K562 (cell line): ENCODE measurements at regions not wholly inside any gene's neighbourhood (a gene's known extent, or its start where the extent isn't known, plus 50 kb on each side); places are given as distances from the start of the nearest gene placed in this dataset.

ENCODE experiments used
- HDAC6 ChIP-seq: IDR thresholded peaks from 2 replicates; pipeline ENCODE4 v1.6.1; 2012; ENCODE audit warnings: low read depth, mild to moderate bottlenecking, control low read depth, inconsistent platforms, low read length, moderate library complexity
- SPI1 ChIP-seq: IDR thresholded peaks from 2 replicates; pipeline ENCODE4 v1.6.1; 2011; ENCODE audit warnings: low read depth, low read length, control low read depth, borderline replicate concordance
- YY1 ChIP-seq, 3 experiments: IDR thresholded peaks; 2 replicates each; pipeline ENCODE4 v1.6.1; 2011; ENCODE audit warnings: low read length in 2 of 3, mild to moderate bottlenecking in 2 of 3, moderate library complexity in 2 of 3, borderline replicate concordance in 1 of 3, control low read depth in 1 of 3, low read depth in 1 of 3; ENCODE audit not compliant: insufficient read depth in 3 of 3, insufficient replicate concordance in 2 of 3, control insufficient read depth in 1 of 3, insufficient read length in 1 of 3; ENCODE audit errors: extremely low read depth in 1 of 3
- ZKSCAN3 ChIP-seq: fragments of 250-450 bp; sonication (Bioruptor Pico); IDR thresholded peaks from 2 replicates; pipeline ENCODE4 v1.4.0; 2020
- ZNF253 ChIP-seq: fragments of 250-450 bp; sonication (Bioruptor Pico); conservative IDR thresholded peaks from 2 replicates; pipeline ENCODE4 v1.6.1; 2021; ENCODE audit warnings: mild to moderate bottlenecking
- ZNF589 ChIP-seq: fragments of 200-800 bp; sonication (Bioruptor generic); IDR thresholded peaks from 2 replicates; pipeline ENCODE4 v1.6.1; 2016; ENCODE audit warnings: low read depth, missing genetic modification characterization, missing compliant biosample characterization
- TF ChIP-seq, protein P1 (sequence below): fragments of 250-450 bp; sonication (Bioruptor Pico); IDR thresholded peaks from 2 replicates; pipeline ENCODE4 v1.5.0; 2021

DNA sequence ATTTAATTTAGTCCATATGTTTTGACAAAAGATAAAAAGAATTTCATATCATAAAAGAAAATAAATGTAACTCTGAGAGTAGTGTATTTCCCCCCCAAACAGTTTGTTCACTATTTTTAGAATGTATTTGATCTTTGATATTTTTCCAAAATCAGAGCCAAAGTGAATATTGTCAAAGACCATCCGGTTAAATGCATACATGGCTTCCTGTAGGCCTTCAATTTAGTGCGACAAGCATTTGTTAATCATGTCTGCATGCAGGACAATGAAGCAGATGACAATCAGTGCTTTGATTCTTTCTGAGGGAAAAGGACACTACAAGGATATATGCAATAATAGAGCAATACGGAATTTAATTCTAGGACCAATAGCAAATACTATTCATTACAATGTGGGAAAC lies 79.8 kb downstream of the ACTBL2 start:
- TF ChIP-seq ZNF589 (CRISPR knock-in tag) (no peak), HDAC6 (no peak), ZNF253 (CRISPR knock-in tag) (no peak), ZKSCAN3 (CRISPR knock-in tag) (no peak), YY1 (IDR thresholded peaks at IDR 0.05; ENCODE audit: borderline replicate concordance in 1 of 3, control insufficient read depth in 1 of 3, extremely low read depth in 1 of 3, insufficient read depth in 3 of 3, insufficient read length in 1 of 3, insufficient replicate concordance in 2 of 3, low read depth in 1 of 3, low read length in 2 of 3) (no peak), SPI1 (no peak)
- TF ChIP-seq, protein P1, sequence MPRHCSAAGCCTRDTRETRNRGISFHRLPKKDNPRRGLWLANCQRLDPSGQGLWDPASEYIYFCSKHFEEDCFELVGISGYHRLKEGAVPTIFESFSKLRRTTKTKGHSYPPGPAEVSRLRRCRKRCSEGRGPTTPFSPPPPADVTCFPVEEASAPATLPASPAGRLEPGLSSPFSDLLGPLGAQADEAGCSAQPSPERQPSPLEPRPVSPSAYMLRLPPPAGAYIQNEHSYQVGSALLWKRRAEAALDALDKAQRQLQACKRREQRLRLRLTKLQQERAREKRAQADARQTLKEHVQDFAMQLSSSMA: no peak
